Stimulated activated CD4-positive, alpha-beta T cell treated with anti-CD3 and anti-CD28 coated beads, Interleukin-4, amount 100 ng/mL, for 1 hour (primary cell): ENCODE measurements at regions not wholly inside any gene's neighbourhood (a gene's known extent, or its start where the extent isn't known, plus 50 kb on each side); places are given as distances from the start of the nearest gene placed in this dataset.

Source experiments
- DNase-seq: peaks from one replicate; pipeline ENCODE4 v3.0.0-alpha.2; 2020

- no peak for DNase-seq
These were observed 315.0 kb downstream of the TNS1 start for GRCh38 chr2:217687771-217688170.

- DNase-seq = no peak
These were observed 317.6 kb downstream of the TNS1 start for GRCh38 chr2:217685255-217685605.

DNA sequence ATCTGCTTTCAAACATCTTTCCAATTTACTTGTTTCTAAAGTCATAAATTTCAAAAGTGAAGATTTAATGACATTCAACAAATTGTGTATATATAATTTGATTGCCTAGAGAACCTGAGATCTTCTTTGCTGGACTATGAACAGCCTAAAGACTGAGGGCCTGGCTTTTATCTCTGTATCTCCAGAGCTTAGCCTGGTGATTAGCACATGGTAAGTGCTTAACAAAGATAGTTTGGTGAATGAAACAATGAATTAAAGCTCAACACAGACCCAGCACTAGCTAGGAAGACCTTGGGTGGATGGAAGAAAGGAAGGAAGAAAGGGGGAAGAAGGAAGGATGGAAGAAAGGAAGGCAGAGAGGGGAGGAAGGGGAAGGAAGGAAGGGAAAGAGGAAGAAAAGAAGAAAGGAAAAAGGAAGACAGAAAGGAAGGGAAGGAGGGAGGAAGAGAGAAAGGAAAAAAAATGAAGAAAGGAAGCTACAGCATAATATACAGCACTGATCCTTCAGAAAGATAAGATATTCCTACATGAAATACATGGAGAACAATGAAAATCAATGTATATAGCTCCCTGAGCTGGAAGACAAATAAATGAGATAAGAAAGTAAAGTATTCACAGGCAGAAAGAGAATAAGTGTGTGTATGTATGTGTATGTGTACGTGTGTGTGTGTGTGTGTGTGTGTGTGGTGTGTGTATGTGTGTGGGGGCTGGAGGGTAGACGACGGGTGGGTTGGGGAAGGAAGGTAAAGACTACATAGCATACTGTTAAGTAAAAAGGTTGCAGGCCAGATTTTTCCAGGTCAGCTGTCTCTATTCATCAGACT lies 318.2 kb downstream of the TNS1 start:
- DNase-seq = no peak

DNA sequence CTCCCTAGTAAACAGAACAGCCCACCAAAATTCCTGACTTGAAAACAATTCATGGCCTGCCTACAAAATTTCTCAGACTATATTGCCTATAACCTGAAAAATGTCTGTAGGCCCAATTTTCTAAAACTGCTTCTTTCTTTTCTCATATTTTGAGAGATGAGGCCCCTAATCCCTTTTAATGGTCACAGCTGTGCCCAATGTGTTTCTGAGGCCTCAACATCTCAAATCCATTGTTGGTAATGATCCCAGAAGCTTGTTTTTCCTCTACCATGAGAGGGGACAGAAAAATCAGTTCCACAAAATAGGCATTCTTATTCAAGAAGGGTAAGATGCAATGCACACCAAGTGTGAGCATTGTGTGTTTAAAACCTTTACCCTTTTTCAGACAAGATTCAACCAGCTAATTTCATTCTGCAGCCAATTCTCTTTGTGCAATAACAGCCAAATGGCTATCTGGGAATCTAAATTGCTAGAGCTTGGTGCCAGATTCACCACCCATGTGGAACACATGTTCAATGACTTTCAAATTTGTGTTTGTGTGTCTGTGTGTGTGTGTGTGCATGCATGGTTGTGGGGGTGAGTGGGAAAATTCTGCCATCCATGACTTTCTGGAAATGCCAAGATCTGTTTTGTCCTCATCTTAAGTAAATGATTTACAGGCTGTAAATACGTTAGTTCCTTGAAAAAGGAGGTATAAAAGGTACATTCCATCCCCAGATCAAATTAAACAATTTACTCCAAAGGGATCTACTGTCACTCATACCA lies 319.5 kb downstream of the TNS1 start:
- DNase-seq = no peak

DNA sequence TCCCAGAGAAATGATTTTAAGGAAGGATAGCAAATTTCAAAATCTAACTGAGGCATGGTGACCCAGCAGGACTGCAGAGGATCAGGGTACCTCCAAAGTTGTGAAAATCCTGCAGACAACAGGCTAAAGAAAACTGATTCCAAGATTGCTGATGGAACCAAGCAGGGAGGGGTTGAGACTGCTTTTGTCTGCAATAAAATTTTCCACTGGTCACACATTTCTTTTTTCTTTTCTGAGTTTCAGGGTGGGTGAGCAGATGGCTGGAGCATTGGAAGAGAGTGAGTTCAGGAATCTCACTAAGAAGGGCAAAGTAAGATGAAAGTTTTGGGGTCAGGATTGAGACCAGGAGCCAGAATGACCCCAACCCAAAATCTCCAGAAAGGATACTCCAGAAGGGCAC lies 321.0 kb downstream of the TNS1 start:
- DNase-seq = no peak

GRCh38 chr2:217680381-217680780 lies 322.4 kb downstream of the TNS1 start:
- DNase-seq = no peak

DNA sequence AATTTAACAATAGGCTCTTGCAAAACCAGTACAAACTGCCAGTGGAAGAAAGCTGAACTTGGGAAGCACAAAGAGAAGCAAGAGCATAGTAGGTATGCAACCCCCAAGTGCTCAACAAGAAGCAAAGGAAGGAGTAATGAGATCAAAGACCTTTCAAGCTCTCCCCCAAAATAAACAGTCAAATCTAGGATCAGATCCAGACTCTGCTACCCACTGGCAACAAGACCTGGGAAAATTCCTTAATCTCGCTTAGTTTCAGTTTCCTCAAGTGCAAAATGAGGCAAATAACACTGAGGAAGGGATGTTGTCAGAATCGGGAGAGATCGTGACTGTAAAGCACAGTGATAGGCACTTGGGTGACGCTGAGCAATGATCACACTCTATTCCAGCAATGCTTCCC lies 329.2 kb downstream of the TNS1 start:
- DNase-seq = no peak

DNA sequence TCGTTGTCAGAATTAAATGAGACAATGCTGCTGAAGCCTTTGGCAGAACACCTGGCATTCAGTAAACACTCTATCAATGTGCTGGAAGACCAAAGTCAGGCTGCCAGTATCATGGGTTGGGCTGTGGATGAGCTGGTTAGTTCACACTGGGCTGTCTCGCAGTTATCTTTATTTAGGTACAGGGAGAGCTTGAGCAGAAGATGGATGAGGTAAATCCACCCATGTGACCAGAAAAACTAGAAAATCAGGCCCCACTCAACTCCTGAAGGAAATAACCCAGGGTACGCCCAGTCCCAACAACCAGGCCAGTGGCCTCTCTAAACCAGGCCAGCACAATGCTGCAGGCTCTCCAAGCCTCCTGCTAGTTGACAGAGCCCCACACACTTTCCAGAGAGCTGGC lies 330.3 kb downstream of the TNS1 start:
- no peak for DNase-seq

GRCh38 chr2:217671871-217672270 lies 330.9 kb downstream of the TNS1 start:
- no peak for DNase-seq

- no peak for DNase-seq
These were observed 331.7 kb downstream of the TNS1 start for GRCh38 chr2:217671075-217671474.

DNA sequence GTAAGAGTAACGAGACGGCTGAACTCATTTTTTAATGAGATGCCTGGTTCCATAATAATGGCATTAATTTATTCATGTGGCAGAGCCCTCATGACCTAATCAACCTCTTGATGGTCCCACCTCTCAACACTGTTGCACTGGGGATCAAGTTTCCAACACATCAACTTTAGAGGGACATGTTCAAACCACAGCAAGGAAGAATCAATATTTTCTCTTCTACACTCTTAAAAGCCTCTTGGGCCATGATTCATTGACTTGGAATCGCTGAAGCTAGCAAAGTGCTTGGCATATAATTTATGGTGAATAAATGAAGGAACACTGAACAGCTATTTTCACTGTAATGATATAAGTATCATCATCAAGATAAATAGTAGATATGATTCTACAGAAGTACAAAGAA lies 333.0 kb downstream of the TNS1 start:
- DNase-seq = no peak

DNA sequence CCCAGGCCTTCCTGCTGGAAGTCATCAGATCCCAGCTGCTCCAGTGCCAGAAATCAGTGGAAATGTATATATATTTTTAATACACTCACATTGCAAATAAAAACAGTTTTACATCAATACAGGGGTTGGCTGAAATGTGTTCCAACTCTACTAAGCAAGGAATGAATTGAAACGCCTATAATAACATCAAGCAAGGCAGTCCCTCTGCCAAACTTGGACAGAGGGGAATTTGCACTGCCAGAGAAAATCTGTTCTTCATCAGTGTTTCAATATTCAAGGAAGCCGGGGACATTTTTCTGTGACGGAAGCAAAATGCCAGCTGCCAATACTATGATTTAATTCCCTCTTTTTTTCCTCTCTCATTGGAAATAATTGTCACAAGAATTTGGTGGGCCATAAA lies 335.3 kb downstream of the TNS1 start:
- no peak for DNase-seq

DNA sequence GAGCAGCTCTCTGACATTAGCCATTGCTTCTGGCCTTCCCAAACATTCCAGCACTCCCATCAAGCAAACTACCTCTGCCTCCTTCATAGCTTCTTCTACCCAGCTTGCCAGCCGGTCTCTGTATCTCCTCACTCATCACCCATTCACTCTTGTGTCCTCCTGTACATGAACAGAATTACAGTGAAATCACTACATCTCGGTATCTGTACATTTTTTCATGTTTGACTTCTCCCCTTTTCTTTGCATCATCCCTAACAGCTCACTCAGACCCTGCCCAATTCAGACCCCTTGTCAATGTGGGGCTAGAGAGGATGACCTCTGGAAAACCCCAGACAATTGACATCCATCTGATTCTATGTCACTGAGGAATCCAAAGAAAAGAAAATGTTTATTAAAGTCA lies 335.8 kb downstream of the TNS1 start:
- no peak for DNase-seq

DNA sequence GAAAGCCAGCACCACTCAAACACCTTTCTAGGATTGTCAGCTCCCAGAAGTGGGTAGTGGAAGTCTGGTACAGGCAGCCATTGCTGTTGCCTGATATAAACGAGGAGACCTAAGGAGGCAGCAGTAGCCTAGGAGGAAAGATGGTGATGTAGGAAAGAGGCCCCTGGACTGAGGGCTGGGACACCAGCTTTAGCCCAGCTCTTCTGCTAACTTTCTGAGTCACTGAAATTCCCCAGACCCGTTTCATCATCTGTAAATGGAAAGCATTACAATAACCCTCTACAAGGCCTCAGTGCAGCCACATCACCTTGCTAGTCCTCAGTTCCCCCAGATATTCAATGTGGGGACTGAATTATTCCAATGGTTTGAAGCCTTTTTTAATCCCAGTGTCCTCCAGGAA lies 336.5 kb downstream of the TNS1 start:
- no peak for DNase-seq

DNA sequence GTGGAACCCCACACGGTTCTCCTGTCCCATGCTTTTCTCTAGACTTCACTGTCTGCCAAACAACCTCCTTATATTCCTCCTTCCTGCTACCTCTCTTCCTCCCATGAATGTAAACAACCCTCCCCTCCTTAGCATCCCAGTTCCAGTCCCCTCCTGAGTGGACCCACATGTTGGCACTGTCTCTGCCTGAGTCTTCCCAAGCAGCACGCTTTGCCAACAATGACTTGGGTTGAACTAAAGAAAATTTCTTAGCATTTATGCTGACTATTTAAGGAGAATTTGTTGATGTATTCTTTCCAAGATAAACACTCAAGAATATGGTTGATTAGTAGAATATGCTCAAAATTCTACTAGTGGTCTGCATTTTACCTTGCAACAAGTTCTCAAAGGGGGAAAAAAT lies 338.0 kb downstream of the TNS1 start:
- DNase-seq = no peak

GRCh38 chr2:217662984-217663602 lies 339.7 kb downstream of the TNS1 start:
- DNase-seq = no peak

- DNase-seq = no peak
These were observed 341.4 kb downstream of the TNS1 start for GRCh38 chr2:217661378-217661777.

DNA sequence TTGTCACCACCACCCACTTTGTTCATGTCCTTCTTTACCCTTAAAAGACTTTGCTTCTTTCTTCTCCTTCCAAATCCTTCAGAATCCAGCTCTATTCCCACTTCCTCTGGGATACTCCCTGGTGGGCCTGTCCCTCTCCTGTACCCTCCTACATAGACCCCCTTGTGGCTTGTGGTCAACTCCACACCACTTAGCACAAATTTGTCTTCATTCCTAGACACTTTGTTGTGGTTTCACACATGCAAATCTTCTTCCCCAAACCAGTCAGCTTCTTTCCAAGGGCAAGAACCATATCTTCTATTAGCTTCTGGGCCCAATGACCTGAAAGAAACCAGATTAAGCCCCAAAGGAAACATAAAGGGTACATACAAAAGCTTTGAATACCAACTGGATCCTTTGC lies 342.4 kb downstream of the TNS1 start:
- DNase-seq = no peak

GRCh38 chr2:217658806-217659205 lies 344.0 kb downstream of the TNS1 start:
- DNase-seq = no peak

- DNase-seq = no peak
These were observed 345.5 kb downstream of the TNS1 start for GRCh38 chr2:217657252-217657651.

GRCh38 chr2:217656316-217656715 lies 346.5 kb downstream of the TNS1 start:
- no peak for DNase-seq

DNA sequence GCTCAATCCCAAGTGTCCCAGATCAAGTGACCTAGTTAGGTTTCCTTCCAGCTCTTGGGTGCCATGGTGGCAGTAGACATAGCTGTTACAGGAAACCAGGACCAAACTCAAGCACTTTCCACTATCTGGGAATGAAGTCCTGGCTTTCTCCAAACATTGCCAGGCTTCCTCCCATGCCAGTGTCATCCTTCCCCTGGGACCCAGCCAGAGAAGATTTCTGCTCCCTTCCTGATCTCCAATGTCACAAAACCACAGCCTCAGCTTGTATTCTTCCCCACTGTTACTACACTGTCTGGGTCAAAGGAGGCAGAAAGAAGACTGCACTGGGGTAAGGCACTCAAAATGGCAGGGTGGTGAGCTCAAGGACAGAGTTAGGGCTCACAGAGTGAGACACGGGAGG lies 347.1 kb downstream of the TNS1 start:
- no peak for DNase-seq

DNA sequence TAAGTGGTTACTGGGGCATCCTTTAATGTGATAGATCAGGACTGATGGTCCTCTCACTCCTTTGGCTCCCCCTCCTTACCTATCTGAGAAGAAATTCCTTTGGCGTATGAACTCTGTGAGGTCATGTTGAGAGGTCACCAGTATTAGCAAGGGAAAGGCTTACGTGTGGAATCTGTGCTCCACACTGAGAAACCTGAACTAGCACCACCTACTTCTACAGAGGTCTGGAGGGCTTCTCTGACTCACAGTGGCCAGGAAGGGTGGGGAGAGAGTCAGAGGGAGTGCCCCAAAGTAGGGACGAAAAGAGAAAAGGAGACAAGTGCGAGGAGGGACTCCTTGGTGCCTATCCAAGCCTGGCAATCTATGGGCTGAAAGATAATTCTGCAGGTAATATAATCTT lies 348.6 kb downstream of the TNS1 start:
- DNase-seq = no peak
